Nephron (organoid): ENCODE measurements at regions not wholly inside any gene's neighbourhood (a gene's known extent, or its start where the extent isn't known, plus 50 kb on each side); places are given as distances from the start of the nearest gene placed in this dataset.
"Not testable (repeated sequence)": the region's sequence is repeated elsewhere in the genome, so short reads cannot be mapped to it uniquely, and the experiment has no call there.

ENCODE experiments used
- H3K27ac Mint-ChIP-seq, 3 experiments: 2 replicates each; pipeline ENCODE4 v1.8.0; 2020; ENCODE audit warnings: mixed read lengths in 3 of 3, mild to moderate bottlenecking in 2 of 3, moderate library complexity in 1 of 3
- H3K27me3 Mint-ChIP-seq: 2 replicates; pipeline ENCODE4 v1.8.0; 2021; ENCODE audit warnings: low read depth, mild to moderate bottlenecking, moderate library complexity, mixed read lengths
- H3K36me3 Mint-ChIP-seq: 2 replicates; pipeline ENCODE4 v1.8.0; 2020; ENCODE audit warnings: low read depth, mixed read lengths
- H3K4me1 Mint-ChIP-seq: 2 replicates; pipeline ENCODE4 v1.8.0; 2020; ENCODE audit warnings: mixed read lengths
- H3K4me3 Mint-ChIP-seq, 3 experiments: 2 replicates each; pipeline ENCODE4 v1.8.0; 2020; ENCODE audit warnings: mild to moderate bottlenecking in 3 of 3, mixed read lengths in 3 of 3, moderate library complexity in 2 of 3
- H3K9me3 Mint-ChIP-seq: 2 replicates; pipeline ENCODE4 v1.8.0; 2020; ENCODE audit warnings: mixed read lengths
- CTCF ChIP-seq, 3 experiments: fragments of 200-600 bp; sonication (generic); IDR thresholded peaks; one replicate each; pipeline ENCODE4 v1.5.0; 2021; ENCODE audit warnings: antibody characterized with exemption in 3 of 3; ENCODE audit not compliant: unreplicated experiment in 3 of 3

- no peaks in the 10 kb centered on the region for H3K9me3 Mint-ChIP-seq
- no peaks in the 10 kb centered on the region for H3K27me3 Mint-ChIP-seq
- H3K36me3 Mint-ChIP-seq: no peaks in the 10 kb centered on the region
- no peaks in the 10 kb centered on the region for H3K4me1 Mint-ChIP-seq
- no peak overlapping the region for H3K27ac Mint-ChIP-seq
- H3K4me3 Mint-ChIP-seq: no peak overlapping the region
- TF ChIP-seq CTCF (IDR thresholded peaks at IDR 0.05; ENCODE audit: unreplicated experiment in 3 of 3): peak; percentile 42 to 56 (median 46)
These were observed 221.6 kb downstream of the LRRK2 start for GRCh38 chr12:40446385-40446784.

- not testable (repeated sequence) for H3K4me3 Mint-ChIP-seq, H3K27me3 Mint-ChIP-seq, H3K27ac Mint-ChIP-seq, H3K36me3 Mint-ChIP-seq, H3K9me3 Mint-ChIP-seq, H3K4me1 Mint-ChIP-seq
These were observed 223.7 kb downstream of the LRRK2 start for GRCh38 chr12:40448523-40448922.

- no peak for TF ChIP-seq CTCF (IDR thresholded peaks at IDR 0.05; ENCODE audit: unreplicated experiment in 3 of 3)
- Mint-ChIP-seq H3K27me3 (no peaks in the 10 kb centered on the region), H3K4me3 (no peak overlapping the region), H3K4me1 (no peaks in the 10 kb centered on the region), H3K27ac (no peak overlapping the region), H3K36me3 (no peaks in the 10 kb centered on the region), H3K9me3 (no peaks in the 10 kb centered on the region)
These were observed 226.9 kb downstream of the LRRK2 start for GRCh38 chr12:40451661-40452060.

- Mint-ChIP-seq H3K4me1 (no peaks in the 10 kb centered on the region), H3K27ac (no peak overlapping the region), H3K4me3 (no peak overlapping the region), H3K27me3 (no peaks in the 10 kb centered on the region), H3K36me3 (no peaks in the 10 kb centered on the region), H3K9me3 (no peaks in the 10 kb centered on the region)
- TF ChIP-seq CTCF (IDR thresholded peaks at IDR 0.05; ENCODE audit: unreplicated experiment in 3 of 3): no peak
These were observed 228.1 kb upstream of the CNTN1 start for GRCh38 chr12:40464121-40464520.

GRCh38 chr12:40469736-40470135 lies 222.5 kb upstream of the CNTN1 start:
- no peaks in the 10 kb centered on the region for H3K36me3 Mint-ChIP-seq
- H3K27ac Mint-ChIP-seq: no peak overlapping the region
- H3K4me3 Mint-ChIP-seq: no peak overlapping the region
- no peak for TF ChIP-seq CTCF (IDR thresholded peaks at IDR 0.05; ENCODE audit: unreplicated experiment in 3 of 3)
- H3K9me3 Mint-ChIP-seq: no peaks in the 10 kb centered on the region
- peaks cover 8% of the 10 kb centered on the region for H3K4me1 Mint-ChIP-seq
- no peaks in the 10 kb centered on the region for H3K27me3 Mint-ChIP-seq

GRCh38 chr12:40473962-40474361 lies 218.3 kb upstream of the CNTN1 start:
- Mint-ChIP-seq H3K36me3 (no peaks in the 10 kb centered on the region), H3K9me3 (peaks cover 4% of the 10 kb centered on the region), H3K4me1 (peaks cover 8% of the 10 kb centered on the region), H3K4me3 (no peak overlapping the region), H3K27me3 (no peaks in the 10 kb centered on the region), H3K27ac (no peak overlapping the region)
- no peak for TF ChIP-seq CTCF (IDR thresholded peaks at IDR 0.05; ENCODE audit: unreplicated experiment in 3 of 3)
